Activated CD8-positive, alpha-beta T cell treated with anti-CD3 and anti-CD28 coated beads, Interleukin-2, amount 10 ng/mL, durations not matched to agents 7 days and 5 days (primary cell): ENCODE measurements at regions not wholly inside any gene's neighbourhood (a gene's known extent, or its start where the extent isn't known, plus 50 kb on each side); places are given as distances from the start of the nearest gene placed in this dataset.

Experiments
- ATAC-seq: fragments of 150-1000 bp; cut with Tn5 transposase; one replicate; pipeline ENCODE4 v1.10.0; 2021; ENCODE audit warnings: moderate library complexity
- CTCF ChIA-PET: fragments of 350-600 bp; sonication (Branson Sonifier 250); formaldehyde crosslinking; loops from one replicate; lab custom pipeline; 2021; ENCODE audit warnings: antibody characterized with exemption; lab: Charles Lee
- POLR2A ChIA-PET: fragments of 350-600 bp; sonication (Branson Sonifier 250); formaldehyde crosslinking; loops from one replicate; lab custom pipeline; 2021; ENCODE audit warnings: antibody characterized with exemption; lab: Charles Lee
- DNase-seq: peaks from one replicate; pipeline ENCODE4 v3.0.0-alpha.2; 2020
- H3K27ac Mint-ChIP-seq: one replicate; pipeline ENCODE4 v1.8.0; 2021; ENCODE audit warnings: mild to moderate bottlenecking, mixed read lengths
- H3K27me3 Mint-ChIP-seq: one replicate; pipeline ENCODE4 v1.8.0; 2021; ENCODE audit warnings: low read depth, mixed read lengths
- H3K36me3 Mint-ChIP-seq: one replicate; pipeline ENCODE4 v1.8.0; 2021; ENCODE audit warnings: low read depth, mixed read lengths
- H3K4me1 Mint-ChIP-seq: one replicate; pipeline ENCODE4 v1.8.0; 2021; ENCODE audit warnings: low read depth, mixed read lengths
- H3K4me3 Mint-ChIP-seq: one replicate; pipeline ENCODE4 v1.8.0; 2021; ENCODE audit warnings: mild to moderate bottlenecking, mixed read lengths
- H3K9me3 Mint-ChIP-seq: one replicate; pipeline ENCODE4 v1.8.0; 2022; ENCODE audit warnings: mixed read lengths; ENCODE audit not compliant: insufficient read depth

- ATAC-seq (no peak), DNase-seq (no peak)
- Mint-ChIP-seq H3K4me3 (no peak overlapping the region), H3K9me3 (no peaks in the 10 kb centered on the region), H3K27me3 (peaks cover 2% of the 10 kb centered on the region), H3K4me1 (no peaks in the 10 kb centered on the region), H3K27ac (no peak overlapping the region), H3K36me3 (no peaks in the 10 kb centered on the region)
- POLR2A ChIA-PET, result no interaction called here
- CTCF ChIA-PET, result no interaction called here
These were observed 155.5 kb upstream of the PCBD1 start for GRCh38 chr10:71043858-71044257.

- Mint-ChIP-seq H3K36me3 (no peaks in the 10 kb centered on the region), H3K27me3 (peaks cover 2% of the 10 kb centered on the region), H3K27ac (no peak overlapping the region), H3K4me3 (no peak overlapping the region), H3K4me1 (no peaks in the 10 kb centered on the region), H3K9me3 (no peaks in the 10 kb centered on the region)
- ChIA-PET POLR2A (no interaction called here), CTCF (no interaction called here)
- ATAC-seq (no peak), DNase-seq (no peak)
These were observed 156.4 kb upstream of the PCBD1 start for GRCh38 chr10:71044720-71045119.

GRCh38 chr10:71045204-71045809 lies 156.9 kb upstream of the PCBD1 start:
- ATAC-seq (no peak), DNase-seq (no peak)
- CTCF ChIA-PET, result no interaction called here
- no peak overlapping the region for H3K4me3 Mint-ChIP-seq
- no peaks in the 10 kb centered on the region for H3K9me3 Mint-ChIP-seq
- H3K27ac Mint-ChIP-seq, result no peak overlapping the region
- H3K36me3 Mint-ChIP-seq, result no peaks in the 10 kb centered on the region
- H3K4me1 Mint-ChIP-seq, result no peaks in the 10 kb centered on the region
- POLR2A ChIA-PET, result no interaction called here
- peaks cover 4% of the 10 kb centered on the region for H3K27me3 Mint-ChIP-seq

- Mint-ChIP-seq H3K4me1 (no peaks in the 10 kb centered on the region), H3K9me3 (no peaks in the 10 kb centered on the region), H3K4me3 (no peak overlapping the region), H3K36me3 (no peaks in the 10 kb centered on the region), H3K27me3 (peaks cover 4% of the 10 kb centered on the region), H3K27ac (no peak overlapping the region)
- DNase-seq (no peak), ATAC-seq (no peak)
- ChIA-PET POLR2A (no interaction called here), CTCF (no interaction called here)
These were observed 157.6 kb upstream of the PCBD1 start for GRCh38 chr10:71045936-71046335.

GRCh38 chr10:71046747-71047146 lies 158.4 kb upstream of the PCBD1 start:
- Mint-ChIP-seq H3K27ac (no peak overlapping the region), H3K4me3 (no peak overlapping the region), H3K4me1 (no peaks in the 10 kb centered on the region), H3K36me3 (no peaks in the 10 kb centered on the region), H3K27me3 (peaks cover 4% of the 10 kb centered on the region), H3K9me3 (no peaks in the 10 kb centered on the region)
- ChIA-PET CTCF (no interaction called here), POLR2A (no interaction called here)
- ATAC-seq (no peak), DNase-seq (no peak)

GRCh38 chr10:71048971-71049615 lies 160.7 kb upstream of the PCBD1 start:
- no peak overlapping the region for H3K4me3 Mint-ChIP-seq
- ChIA-PET POLR2A (no interaction called here), CTCF (no interaction called here)
- H3K27ac Mint-ChIP-seq, result no peak overlapping the region
- H3K4me1 Mint-ChIP-seq, result no peaks in the 10 kb centered on the region
- no peaks in the 10 kb centered on the region for H3K36me3 Mint-ChIP-seq
- peaks cover 4% of the 10 kb centered on the region for H3K27me3 Mint-ChIP-seq
- ATAC-seq (no peak), DNase-seq (no peak)
- H3K9me3 Mint-ChIP-seq, result no peaks in the 10 kb centered on the region

GRCh38 chr10:71049994-71050393 lies 161.6 kb upstream of the PCBD1 start:
- Mint-ChIP-seq H3K36me3 (no peaks in the 10 kb centered on the region), H3K9me3 (no peaks in the 10 kb centered on the region), H3K27me3 (peaks cover 4% of the 10 kb centered on the region), H3K4me3 (no peak overlapping the region), H3K4me1 (no peaks in the 10 kb centered on the region), H3K27ac (no peak overlapping the region)
- CTCF ChIA-PET, result no interaction called here
- DNase-seq (no peak), ATAC-seq (no peak)
- POLR2A ChIA-PET, result no interaction called here

- ChIA-PET POLR2A (no interaction called here), CTCF (no interaction called here)
- no peaks in the 10 kb centered on the region for H3K9me3 Mint-ChIP-seq
- H3K27ac Mint-ChIP-seq, result no peak overlapping the region
- DNase-seq, result no peak
- no peak overlapping the region for H3K4me3 Mint-ChIP-seq
- H3K36me3 Mint-ChIP-seq, result no peaks in the 10 kb centered on the region
- peaks cover 4% of the 10 kb centered on the region for H3K27me3 Mint-ChIP-seq
- no peaks in the 10 kb centered on the region for H3K4me1 Mint-ChIP-seq
- ATAC-seq, result no peak
These were observed 160.2 kb upstream of the UNC5B start for GRCh38 chr10:71052076-71052660.

GRCh38 chr10:71052708-71053107 lies 159.7 kb upstream of the UNC5B start:
- ATAC-seq, result no peak
- no peak for DNase-seq
- Mint-ChIP-seq H3K27me3 (peaks cover 4% of the 10 kb centered on the region), H3K27ac (no peak overlapping the region), H3K36me3 (no peaks in the 10 kb centered on the region), H3K4me1 (no peaks in the 10 kb centered on the region), H3K4me3 (no peak overlapping the region), H3K9me3 (no peaks in the 10 kb centered on the region)
- CTCF ChIA-PET, result no interaction called here
- POLR2A ChIA-PET, result no interaction called here

GRCh38 chr10:71053169-71053895 lies 159.0 kb upstream of the UNC5B start:
- H3K4me1 Mint-ChIP-seq, result no peaks in the 10 kb centered on the region
- no peak overlapping the region for H3K4me3 Mint-ChIP-seq
- DNase-seq (no peak), ATAC-seq (no peak)
- H3K27me3 Mint-ChIP-seq, result peaks cover 3% of the 10 kb centered on the region
- POLR2A ChIA-PET, result no interaction called here
- no peaks in the 10 kb centered on the region for H3K9me3 Mint-ChIP-seq
- CTCF ChIA-PET, result no interaction called here
- no peak overlapping the region for H3K27ac Mint-ChIP-seq
- no peaks in the 10 kb centered on the region for H3K36me3 Mint-ChIP-seq

- DNase-seq, result no peak
- Mint-ChIP-seq H3K27ac (no peak overlapping the region), H3K4me3 (no peak overlapping the region), H3K9me3 (no peaks in the 10 kb centered on the region), H3K4me1 (no peaks in the 10 kb centered on the region), H3K27me3 (no peaks in the 10 kb centered on the region), H3K36me3 (no peaks in the 10 kb centered on the region)
- ChIA-PET POLR2A (no interaction called here), CTCF (no interaction called here)
- no peak for ATAC-seq
These were observed 154.1 kb upstream of the UNC5B start for GRCh38 chr10:71058308-71058707.

- DNase-seq (no peak), ATAC-seq (no peak)
- H3K9me3 Mint-ChIP-seq, result no peaks in the 10 kb centered on the region
- ChIA-PET POLR2A (no interaction called here), CTCF (no interaction called here)
- no peaks in the 10 kb centered on the region for H3K27me3 Mint-ChIP-seq
- no peak overlapping the region for H3K27ac Mint-ChIP-seq
- no peaks in the 10 kb centered on the region for H3K36me3 Mint-ChIP-seq
- H3K4me1 Mint-ChIP-seq, result no peaks in the 10 kb centered on the region
- H3K4me3 Mint-ChIP-seq, result no peak overlapping the region
These were observed 153.1 kb upstream of the UNC5B start for GRCh38 chr10:71059054-71059818.
